DMS153 (cell line): ENCODE measurements at regions not wholly inside any gene's neighbourhood (a gene's known extent, or its start where the extent isn't known, plus 50 kb on each side); places are given as distances from the start of the nearest gene placed in this dataset.
"Not testable (repeated sequence)": the region's sequence is repeated elsewhere in the genome, so short reads cannot be mapped to it uniquely, and the experiment has no call there.

Source experiments
- DNase-seq: peaks from one replicate; lab custom pipeline; 2025; lab: John Stamatoyannopoulos, UW

- DNase-seq = no peak
Measured at GRCh38 chr6:147973806-147974205, 368.8 kb upstream of the SASH1 start.

- DNase-seq = peak; percentile 68
Measured at GRCh38 chr6:147974376-147974775, 368.3 kb upstream of the SASH1 start.

- no peak for DNase-seq
Measured at GRCh38 chr6:147977851-147978465, 364.7 kb upstream of the SASH1 start.

GRCh38 chr6:147979966-147980365 is 362.7 kb upstream of the SASH1 start:
- no peak for DNase-seq

GRCh38 chr6:147983581-147984366 is 358.9 kb upstream of the SASH1 start:
- DNase-seq = no peak

GRCh38 chr6:147986846-147987245 is 355.8 kb upstream of the SASH1 start:
- DNase-seq = no peak

- DNase-seq = no peak
Measured at GRCh38 chr6:147990159-147990558, 352.5 kb upstream of the SASH1 start.

- DNase-seq = no peak
Measured at GRCh38 chr6:147991961-147992360, 350.7 kb upstream of the SASH1 start.

GRCh38 chr6:147999001-147999540 is 343.6 kb upstream of the SASH1 start:
- DNase-seq = no peak

- DNase-seq = no peak
Measured at GRCh38 chr6:148001844-148002642, 340.6 kb upstream of the SASH1 start.

GRCh38 chr6:148004651-148005050 is 338.0 kb upstream of the SASH1 start:
- no peak for DNase-seq

- DNase-seq = no peak
Measured at GRCh38 chr6:148005806-148006205, 336.8 kb upstream of the SASH1 start.

GRCh38 chr6:148010516-148010915 is 332.1 kb upstream of the SASH1 start:
- not testable (repeated sequence) for DNase-seq

- DNase-seq = no peak
Measured at GRCh38 chr6:148016013-148016412, 326.6 kb upstream of the SASH1 start.

- DNase-seq = no peak
Measured at GRCh38 chr6:148021165-148021564, 321.5 kb upstream of the SASH1 start.

GRCh38 chr6:148021699-148022098 is 320.9 kb upstream of the SASH1 start:
- DNase-seq = peak; percentile 66

GRCh38 chr6:148022279-148022678 is 320.4 kb upstream of the SASH1 start:
- DNase-seq = not testable (repeated sequence)

GRCh38 chr6:148027201-148027600 is 315.4 kb upstream of the SASH1 start:
- peak; percentile 76 for DNase-seq

- DNase-seq = peak; percentile 25
Measured at GRCh38 chr6:148035806-148036390, 306.7 kb upstream of the SASH1 start.

- DNase-seq = peak; percentile 35
Measured at GRCh38 chr6:148037496-148037895, 305.1 kb upstream of the SASH1 start.

GRCh38 chr6:148041546-148041945 is 301.1 kb upstream of the SASH1 start:
- no peak for DNase-seq

GRCh38 chr6:148042536-148042935 is 300.1 kb upstream of the SASH1 start:
- no peak for DNase-seq
